NCI-H524 treated with DMSO at 0.1 percent for 48 hours (cell line): ENCODE measurements at regions not wholly inside any gene's neighbourhood (a gene's known extent, or its start where the extent isn't known, plus 50 kb on each side); places are given as distances from the start of the nearest gene placed in this dataset.
"Not testable (repeated sequence)": the region's sequence is repeated elsewhere in the genome, so short reads cannot be mapped to it uniquely, and the experiment has no call there.

ENCODE experiments used
- DNase-seq: peaks from one replicate; lab custom pipeline; 2025; lab: John Stamatoyannopoulos, UW

DNA sequence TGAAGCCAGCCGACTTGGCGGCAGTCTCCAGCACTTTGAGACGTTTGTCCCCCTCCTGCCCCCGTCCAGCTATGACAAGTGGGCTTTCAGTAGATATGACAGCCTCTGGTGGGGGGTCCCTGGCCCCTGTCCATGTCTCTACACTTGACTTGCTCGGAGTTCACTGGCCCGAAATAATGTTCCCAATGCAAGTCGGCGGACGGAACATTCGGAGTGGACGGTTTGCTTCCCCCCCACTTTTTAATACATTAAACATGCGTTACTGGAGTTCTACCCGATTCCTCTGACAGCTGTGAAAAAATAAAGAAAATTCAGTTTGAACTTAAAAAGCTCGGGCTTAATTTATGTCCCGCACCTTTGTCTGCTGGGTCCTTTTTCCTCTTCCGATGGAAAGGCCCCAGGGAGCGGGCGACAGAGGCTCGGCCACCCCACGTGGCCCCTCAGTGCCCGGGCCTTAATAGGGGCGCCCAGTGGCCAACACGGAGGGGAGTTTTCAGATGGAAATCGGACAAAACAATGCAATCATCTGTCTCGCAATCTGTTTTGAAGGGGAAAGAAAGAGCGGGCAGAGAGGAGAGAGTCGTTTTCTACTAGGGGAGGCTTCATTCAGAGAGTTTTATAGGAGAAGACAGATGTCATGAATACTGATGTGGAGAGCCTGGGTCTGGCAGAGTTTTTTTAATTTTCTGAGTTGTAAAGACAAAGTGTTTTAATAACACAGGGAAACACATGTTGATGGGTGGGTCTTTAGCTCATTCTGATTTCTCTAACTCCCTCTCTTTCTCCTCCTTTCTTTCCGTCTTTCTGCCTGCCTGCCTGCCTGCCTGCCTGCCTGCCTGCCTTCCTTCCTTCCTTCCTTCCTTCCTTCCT is 50.2 kb downstream of the SMIM38 start:
- no peak for DNase-seq

DNA sequence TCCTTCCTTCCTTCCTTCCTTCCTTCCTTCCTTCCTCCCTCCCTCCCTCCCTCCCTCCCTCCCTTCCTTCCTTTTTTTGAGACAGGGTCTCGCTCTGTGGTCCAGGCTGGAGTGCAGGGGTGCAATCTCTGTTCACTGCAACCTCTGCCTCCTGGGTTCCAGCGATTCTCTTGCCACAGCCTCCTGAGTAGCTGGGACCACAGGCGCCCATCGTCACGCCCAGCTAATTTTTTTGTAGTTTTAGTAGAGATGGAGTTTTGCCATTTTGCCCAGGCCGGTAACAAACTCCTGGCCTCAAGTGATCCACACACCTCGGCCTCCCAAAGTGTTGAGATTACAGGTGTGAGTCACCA is 50.9 kb downstream of the SMIM38 start:
- not testable (repeated sequence) for DNase-seq

- no peak for DNase-seq
Observed at GRCh38 chr11:69207165-69207889, 51.6 kb downstream of the SMIM38 start.

DNA sequence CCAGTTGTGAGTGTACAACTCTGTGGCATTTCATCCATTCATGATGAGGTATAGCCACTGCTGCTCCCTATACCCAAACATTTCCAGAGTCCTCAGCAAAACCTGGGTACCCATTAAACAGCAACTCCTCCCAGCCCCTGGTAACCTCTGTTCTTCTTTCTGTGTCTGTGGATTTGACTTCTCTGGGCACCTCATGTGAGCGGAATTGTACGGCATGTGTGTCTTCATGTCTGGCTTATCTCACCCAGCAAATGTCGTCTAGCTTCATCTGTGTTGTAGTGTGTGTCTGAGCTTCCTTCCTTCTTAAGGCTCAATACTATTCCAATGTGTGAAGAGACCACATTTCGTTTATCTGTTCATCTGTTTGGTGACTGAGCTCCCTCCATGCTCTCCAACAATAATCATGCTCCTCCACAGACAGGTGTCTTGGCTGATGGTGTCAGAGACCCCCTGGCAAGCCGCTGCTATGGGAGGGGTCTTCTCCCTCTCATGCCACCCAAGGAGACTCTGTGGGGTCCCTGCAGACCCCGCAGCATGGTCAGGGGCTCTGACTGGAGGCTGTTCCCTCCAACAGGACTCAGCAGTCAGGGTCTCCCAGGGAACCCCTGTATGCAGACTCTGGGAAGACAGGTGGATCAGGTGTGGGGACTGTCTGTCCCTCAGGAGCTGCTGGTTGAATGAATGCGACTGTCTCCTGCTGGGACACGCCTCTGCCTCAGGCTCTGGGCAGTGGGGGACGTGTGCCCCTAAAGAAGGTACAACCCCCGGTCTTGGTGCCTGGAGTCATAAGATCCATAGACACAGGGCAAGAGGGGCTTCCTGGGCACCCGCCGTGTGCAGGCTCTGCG is 52.7 kb downstream of the SMIM38 start:
- DNase-seq, result no peak

DNA sequence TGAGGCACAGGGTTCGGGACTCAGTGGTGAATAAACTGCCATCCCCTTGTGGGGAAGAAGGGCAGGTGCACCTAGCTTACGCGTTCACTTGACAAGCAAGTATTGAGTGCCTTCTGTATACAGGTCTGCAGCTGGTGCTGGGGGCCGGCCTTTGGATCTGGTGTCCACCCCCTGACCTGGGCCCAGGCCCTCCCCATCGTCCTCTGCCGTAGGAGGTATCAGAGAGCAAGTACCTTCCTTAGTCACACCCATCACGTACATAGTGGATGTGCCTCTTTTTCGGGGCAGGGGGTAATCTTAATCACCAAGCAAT is 53.3 kb downstream of the SMIM38 start:
- no peak for DNase-seq

DNA sequence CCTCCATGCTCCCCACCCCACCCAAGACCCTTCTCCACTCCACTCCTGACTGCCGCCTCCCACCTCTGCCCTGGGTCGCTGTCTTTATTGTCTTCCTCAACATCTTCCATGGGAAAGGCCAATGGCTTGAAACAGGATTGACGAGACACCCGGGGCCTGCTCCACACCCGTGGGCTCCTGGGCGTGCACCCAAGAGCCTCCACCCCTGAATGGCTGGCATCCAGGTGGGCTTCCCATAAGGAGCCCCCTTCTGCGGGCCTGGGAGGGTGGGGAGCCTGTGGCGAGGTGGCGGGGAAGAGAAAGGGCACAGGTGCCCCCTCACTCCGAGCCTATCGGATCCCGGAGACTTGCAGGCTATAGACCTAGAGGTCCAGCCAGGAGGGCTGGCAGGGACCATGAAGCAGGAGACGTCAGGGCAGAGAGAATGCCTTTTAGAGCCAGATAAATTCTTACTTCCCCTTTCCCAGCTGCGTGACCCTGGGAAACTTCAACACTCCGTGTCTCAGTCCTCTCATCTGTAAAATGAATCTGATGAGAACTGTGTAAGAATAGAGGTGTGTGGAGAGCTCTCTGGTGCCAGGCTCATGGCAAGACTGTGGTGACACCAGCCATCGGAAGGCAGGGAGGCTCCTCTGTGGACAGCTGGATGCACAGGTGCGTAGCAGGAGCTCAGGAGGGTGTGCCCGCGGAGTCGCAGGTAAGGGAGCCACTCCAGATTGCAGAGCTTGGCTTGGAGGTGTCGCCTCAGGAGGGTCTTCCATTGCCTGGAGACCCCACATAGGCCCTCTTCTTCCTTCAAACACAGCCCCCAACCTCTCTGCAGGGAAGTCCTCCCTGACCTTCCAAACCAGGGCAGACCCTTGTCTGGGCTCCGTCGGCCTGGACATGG is 53.9 kb downstream of the SMIM38 start:
- DNase-seq, result no peak

DNA sequence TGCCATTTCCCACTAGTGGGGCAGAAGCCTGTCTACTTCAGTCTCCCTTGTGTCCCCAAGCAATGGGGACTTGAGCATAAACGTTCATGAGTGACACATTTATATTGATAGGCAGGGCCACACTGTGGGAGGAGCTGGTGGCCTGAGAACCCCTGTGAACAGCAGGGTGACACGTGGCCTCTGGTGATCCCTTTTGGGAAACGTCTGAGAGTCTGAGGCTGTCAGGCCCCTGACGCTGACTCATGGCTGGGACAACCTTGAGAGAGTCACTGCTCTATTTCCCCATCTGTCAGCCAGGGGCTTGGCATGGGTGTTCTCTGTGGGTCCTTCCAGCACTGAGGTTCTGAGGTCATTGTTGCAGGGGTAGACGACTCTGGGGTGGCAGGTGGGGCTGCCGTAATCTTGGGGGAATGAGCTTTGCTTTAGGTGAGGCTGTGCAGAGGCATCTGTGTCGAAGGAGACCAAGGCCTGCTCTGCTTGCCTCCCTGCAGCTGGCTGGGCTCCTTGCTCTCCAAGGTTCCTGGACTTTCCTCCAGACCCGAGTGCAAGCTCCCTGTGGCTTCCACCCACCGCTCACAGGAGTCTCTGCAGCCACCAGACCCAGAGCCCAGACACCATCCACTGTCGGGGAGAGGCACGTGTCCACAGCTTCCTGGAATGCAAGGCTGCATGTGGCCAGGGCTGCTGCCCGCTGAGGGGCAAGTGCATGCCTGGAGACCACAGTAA is 54.7 kb downstream of the SMIM38 start:
- DNase-seq, result no peak

DNA sequence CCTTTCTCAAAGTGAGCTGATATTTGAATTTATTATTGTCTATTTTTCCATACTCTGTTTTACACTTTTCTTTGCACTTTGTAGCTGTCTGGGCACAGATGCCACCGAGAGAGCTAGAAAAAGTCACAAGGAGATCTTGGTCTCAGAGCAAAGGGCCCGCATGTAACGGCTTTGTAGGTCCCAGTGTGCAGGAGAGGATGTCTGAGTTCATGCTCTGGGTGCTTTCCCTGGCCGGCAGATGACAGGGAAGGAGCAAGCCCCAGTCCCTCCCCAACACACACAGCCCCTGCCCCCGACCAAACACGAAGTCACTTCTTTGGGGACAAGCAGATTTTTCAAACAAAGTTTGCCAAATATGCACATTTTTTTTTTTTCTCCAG is 55.8 kb downstream of the SMIM38 start:
- DNase-seq, result no peak

- no peak for DNase-seq
Observed at GRCh38 chr11:69211920-69212797, 56.4 kb downstream of the SMIM38 start.

DNA sequence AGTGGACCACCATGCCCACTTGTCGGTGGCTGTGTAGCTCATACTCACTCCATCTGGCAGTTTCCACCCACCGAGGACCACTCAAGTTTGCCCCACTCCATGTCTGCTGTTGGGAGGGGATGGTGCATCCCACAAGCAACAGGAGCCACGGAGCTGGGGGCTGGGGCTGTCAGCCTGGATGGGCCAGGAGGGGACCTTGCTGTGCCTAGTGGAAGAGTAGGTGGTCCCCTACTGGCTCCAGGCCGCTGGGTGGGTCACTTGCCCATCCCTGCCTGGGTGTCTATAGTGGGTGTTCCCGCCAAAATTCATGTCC is 57.0 kb downstream of the SMIM38 start:
- no peak for DNase-seq

GRCh38 chr11:69213316-69213715 is 57.6 kb downstream of the SMIM38 start:
- DNase-seq, result no peak

DNA sequence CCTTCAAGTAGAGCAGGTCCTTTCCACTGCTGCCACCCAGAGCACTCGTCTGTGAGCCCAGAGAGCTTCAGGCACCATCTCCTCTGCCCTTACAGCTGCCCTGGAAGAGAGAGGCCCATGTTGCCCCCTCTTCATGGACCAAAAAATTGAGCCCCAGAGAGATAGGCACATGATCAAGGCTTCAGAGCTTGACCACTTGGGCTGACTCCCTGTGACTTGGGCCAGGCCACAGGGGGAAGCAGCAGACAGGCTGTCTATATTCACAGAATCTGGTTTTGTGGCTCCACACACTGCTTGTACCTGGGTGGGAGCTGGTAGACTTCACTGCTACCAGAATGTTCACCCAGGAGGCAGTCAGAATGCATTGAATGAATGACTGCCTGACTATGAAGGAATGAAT is 58.2 kb downstream of the SMIM38 start:
- no peak for DNase-seq

- DNase-seq, result no peak
Observed at GRCh38 chr11:69215216-69215615, 59.5 kb downstream of the SMIM38 start.

DNA sequence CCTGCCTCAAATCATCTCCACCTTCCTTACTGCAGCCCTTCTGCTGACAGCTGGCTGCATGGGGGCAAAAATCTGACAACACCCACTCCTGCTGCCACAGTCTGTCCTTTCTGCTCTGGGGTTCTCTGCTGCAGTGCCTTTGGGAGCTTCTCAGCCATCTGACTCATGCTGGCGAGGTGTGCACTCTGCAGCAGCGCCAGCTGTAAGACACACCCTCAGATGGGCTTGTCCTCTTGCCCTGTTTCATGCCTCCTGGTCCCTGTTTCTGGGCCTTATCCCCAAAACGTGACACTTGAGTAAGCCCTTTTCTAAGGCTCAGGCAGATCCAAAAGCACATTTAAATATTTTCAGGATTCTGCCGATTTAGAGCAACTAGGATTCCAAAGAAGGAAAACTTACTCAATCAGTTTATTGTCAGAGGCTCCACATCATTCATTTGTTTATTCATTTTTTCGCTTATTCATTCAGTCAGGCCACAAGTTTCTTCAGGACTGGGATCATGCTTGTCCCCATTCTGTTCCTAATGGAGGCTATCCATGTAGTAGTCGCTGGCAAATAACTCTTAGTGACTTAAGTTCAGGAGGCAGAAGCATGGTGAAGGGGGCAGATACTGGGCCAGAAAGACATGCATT is 60.2 kb downstream of the SMIM38 start:
- peak; percentile 36 for DNase-seq

- no peak for DNase-seq
Observed at GRCh38 chr11:69216647-69217051, 60.9 kb downstream of the SMIM38 start.

GRCh38 chr11:69217276-69218105 is 61.8 kb downstream of the SMIM38 start:
- no peak for DNase-seq

GRCh38 chr11:69218271-69218682 is 62.5 kb downstream of the SMIM38 start:
- no peak for DNase-seq

DNA sequence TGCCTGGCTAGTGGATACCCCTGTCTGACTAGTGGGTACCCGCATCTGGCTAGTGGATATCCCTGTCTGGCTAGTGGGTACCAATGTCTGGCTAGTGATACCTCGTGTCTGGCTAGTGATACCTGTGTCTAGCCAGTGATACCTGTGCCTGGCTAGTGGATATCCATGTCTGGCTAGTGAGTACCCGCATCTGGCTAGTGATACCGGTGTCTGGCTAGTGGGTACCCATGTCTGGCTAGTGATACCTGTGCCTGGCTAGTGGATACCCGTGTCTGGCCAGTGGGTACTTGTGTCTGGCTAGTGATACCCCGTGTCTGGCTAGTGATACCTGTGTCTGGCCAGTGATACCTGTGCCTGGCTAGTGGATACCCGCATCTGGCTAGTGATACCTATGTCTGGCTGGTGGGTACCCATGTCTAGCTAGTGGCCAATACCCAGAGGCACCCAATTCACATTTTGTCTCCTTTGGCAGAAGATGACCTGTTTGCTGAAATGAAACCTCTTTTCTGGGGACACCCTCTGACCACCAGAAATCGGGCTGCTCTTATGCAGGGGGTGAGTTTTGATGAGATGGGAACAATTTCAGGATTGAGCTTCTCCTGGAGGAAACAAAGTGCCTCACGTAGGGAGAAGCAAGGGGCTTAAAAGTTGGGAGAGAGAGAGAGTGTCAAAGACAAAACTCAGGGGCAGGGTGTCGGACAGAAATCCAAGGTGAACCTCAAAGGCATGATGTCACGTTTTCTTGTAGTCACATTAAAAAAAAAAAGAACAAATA is 63.4 kb downstream of the SMIM38 start:
- DNase-seq, result no peak
